ENCODE measurements at regions not wholly inside any gene's neighbourhood (a gene's known extent, or its start where the extent isn't known, plus 50 kb on each side); places are given as distances from the start of the nearest gene placed in this dataset.

DNA sequence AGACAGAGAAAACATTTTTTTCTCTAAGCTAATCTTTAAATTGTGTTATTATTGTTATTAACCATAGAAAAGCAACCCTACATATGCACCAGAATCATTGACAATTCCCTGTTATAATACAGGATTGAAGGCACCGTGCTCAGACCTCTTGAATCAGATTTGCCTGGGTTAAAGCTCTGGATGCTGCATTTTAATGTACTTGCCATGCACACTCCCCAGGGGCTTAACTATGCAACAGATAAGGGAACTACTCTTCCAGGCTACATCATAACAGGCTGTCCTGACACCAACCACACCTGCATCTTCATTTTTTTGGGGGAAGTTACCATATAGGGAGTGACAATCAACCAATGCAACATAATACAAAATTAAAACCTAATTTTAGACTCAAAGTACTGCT, 1187.6 kb upstream of the CDH8 start:
- intact Hi-C loops (cut with DNase I) = no loop called here
- no peaks in the 10 kb centered on the region for H3K9me3 ChIP-seq
- H3K36me3 ChIP-seq = no peaks in the 10 kb centered on the region
- H3K4me3 ChIP-seq = no peak overlapping the region
- H3K27ac ChIP-seq = no peak overlapping the region
- no peaks in the 10 kb centered on the region for H3K27me3 ChIP-seq (replicated peaks; ENCODE audit: insufficient read depth)
- 82% methylated on average over 1 of the region's 1 CpG for WGBS
- TF ChIP-seq, protein P1, sequence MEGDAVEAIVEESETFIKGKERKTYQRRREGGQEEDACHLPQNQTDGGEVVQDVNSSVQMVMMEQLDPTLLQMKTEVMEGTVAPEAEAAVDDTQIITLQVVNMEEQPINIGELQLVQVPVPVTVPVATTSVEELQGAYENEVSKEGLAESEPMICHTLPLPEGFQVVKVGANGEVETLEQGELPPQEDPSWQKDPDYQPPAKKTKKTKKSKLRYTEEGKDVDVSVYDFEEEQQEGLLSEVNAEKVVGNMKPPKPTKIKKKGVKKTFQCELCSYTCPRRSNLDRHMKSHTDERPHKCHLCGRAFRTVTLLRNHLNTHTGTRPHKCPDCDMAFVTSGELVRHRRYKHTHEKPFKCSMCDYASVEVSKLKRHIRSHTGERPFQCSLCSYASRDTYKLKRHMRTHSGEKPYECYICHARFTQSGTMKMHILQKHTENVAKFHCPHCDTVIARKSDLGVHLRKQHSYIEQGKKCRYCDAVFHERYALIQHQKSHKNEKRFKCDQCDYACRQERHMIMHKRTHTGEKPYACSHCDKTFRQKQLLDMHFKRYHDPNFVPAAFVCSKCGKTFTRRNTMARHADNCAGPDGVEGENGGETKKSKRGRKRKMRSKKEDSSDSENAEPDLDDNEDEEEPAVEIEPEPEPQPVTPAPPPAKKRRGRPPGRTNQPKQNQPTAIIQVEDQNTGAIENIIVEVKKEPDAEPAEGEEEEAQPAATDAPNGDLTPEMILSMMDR (IDR thresholded peaks at IDR 0.05) = no peak
- no peak for TF ChIP-seq POLR2A (IDR thresholded peaks at IDR 0.05)
- no peak for TF ChIP-seq POLR2AphosphoS5 (IDR thresholded peaks at IDR 0.05)
- DNase-seq (ENCODE audit: low spot score) = no peak
- H3K4me1 ChIP-seq (replicated peaks) = no peaks in the 10 kb centered on the region

DNA sequence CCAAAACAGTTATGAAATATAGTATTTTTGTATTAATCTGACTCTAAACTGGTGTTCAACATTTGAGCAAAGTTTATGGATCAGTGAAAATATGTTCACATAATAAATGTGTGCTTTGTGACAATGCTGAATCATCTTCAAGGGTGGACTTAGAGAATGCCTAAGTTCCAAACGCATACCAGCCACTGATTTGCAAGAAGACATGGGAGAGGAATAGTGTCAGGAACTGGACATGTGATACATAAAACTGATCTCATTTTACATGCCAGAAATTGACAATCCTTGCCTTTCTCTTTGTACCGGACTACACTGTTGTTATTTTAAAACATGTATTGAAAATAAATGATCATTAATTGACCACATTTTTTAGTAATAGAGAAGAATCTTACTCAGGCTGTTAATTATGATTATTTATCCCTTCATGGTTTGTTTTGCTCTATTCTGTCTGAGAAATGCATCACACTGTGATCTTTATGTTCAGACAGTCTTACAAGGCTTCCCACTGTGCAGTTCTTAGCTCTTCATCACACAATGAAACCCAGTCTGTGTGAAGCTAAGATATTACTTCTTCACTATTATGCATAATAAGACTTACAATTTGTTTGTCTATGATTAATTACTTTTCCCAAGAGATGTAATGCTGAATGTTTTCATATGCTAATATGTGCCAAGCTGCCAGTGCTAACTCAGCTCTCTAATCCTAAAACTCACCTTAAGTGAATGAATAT, 1180.6 kb upstream of the CDH8 start:
- Histone ChIP-seq H3K9me3 (no peaks in the 10 kb centered on the region), H3K4me3 (no peak overlapping the region), H3K27me3 (replicated peaks; ENCODE audit: insufficient read depth) (no peaks in the 10 kb centered on the region), H3K4me1 (replicated peaks) (no peaks in the 10 kb centered on the region), H3K36me3 (no peaks in the 10 kb centered on the region), H3K27ac (no peak overlapping the region)
- no peak for DNase-seq (ENCODE audit: low spot score)
- WGBS = 69% methylated on average over 2 of the region's 2 CpGs
- TF ChIP-seq, protein P1 (IDR thresholded peaks at IDR 0.05) = no peak
- TF ChIP-seq POLR2A (IDR thresholded peaks at IDR 0.05) (no peak), POLR2AphosphoS5 (IDR thresholded peaks at IDR 0.05) (no peak)
- intact Hi-C loops (cut with DNase I) = no loop called here

DNA sequence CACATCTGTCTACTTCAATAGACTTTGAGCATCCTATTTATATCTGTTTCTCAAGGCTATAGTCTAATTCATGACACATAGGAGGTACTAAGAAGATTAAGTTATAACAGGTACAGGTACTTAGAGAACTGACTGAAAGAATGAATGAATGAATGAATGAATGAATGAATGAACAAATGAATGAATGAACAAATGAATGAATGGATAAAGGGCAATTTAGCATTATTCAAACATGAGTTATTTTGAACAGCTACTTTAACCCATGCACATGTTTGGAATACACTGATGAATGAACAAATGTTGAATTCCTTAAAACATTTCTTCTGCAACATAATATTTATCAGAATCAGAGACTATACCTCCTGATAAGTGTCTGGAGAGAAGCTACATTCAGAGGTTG, 1165.6 kb upstream of the CDH8 start:
- Histone ChIP-seq H3K4me1 (replicated peaks) (no peaks in the 10 kb centered on the region), H3K27me3 (replicated peaks; ENCODE audit: insufficient read depth) (no peaks in the 10 kb centered on the region), H3K9me3 (no peaks in the 10 kb centered on the region), H3K4me3 (no peak overlapping the region), H3K27ac (no peak overlapping the region), H3K36me3 (no peaks in the 10 kb centered on the region)
- intact Hi-C loops (cut with DNase I) = no loop called here
- TF ChIP-seq, protein P1 (IDR thresholded peaks at IDR 0.05) = no peak
- TF ChIP-seq POLR2AphosphoS5 (IDR thresholded peaks at IDR 0.05) (no peak), POLR2A (IDR thresholded peaks at IDR 0.05) (no peak)
- no peak for DNase-seq (ENCODE audit: low spot score)

DNA sequence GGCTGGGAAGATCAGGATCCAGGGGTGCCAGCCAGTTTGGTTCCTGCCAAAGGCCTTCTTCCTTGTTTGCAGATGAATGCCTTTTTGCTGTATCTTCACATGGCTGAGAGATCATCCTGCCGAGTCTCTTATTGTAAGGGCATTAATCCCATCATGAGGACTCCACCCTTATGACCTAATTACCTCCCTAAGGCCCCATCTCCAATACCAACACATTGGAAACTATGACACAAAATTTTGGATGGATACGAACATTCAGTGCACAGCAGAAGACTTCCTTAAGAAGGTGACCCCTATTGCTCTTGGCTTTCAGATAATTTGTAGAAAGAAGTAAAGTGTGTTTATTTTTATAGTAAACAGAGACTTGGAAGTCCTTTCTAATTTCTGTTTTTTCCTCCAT, 1164.7 kb upstream of the CDH8 start:
- intact Hi-C loops (cut with DNase I) = no loop called here
- 63% methylated on average over 2 of the region's 2 CpGs for WGBS

DNA sequence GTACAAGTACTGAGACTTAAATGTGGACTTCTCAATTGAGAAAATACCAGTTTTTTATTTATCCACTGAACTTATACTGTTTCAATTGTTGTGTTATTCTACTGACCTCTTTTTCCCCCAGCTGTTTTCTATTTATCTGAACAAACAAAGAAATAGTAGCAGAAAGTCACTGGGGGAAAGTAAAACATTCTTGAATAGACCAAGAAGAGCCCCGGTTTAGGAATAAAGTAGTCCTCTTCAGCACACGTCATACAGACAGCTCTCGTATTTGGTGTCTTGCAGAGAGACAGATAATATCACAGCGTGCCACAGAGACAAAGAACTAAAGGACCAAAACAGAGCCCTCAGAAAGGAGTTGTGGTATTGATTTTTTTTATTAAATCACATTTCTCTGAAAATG, 1159.1 kb upstream of the CDH8 start:
- no peaks in the 10 kb centered on the region for H3K27me3 ChIP-seq (replicated peaks; ENCODE audit: insufficient read depth)
- no peak overlapping the region for H3K4me3 ChIP-seq
- TF ChIP-seq POLR2AphosphoS5 (IDR thresholded peaks at IDR 0.05) = no peak
- TF ChIP-seq POLR2A (IDR thresholded peaks at IDR 0.05) = no peak
- no peak overlapping the region for H3K27ac ChIP-seq
- H3K4me1 ChIP-seq (replicated peaks) = no peaks in the 10 kb centered on the region
- intact Hi-C loops (cut with DNase I) = no loop called here
- no peaks in the 10 kb centered on the region for H3K9me3 ChIP-seq
- WGBS = 47% methylated on average over 4 of the region's 4 CpGs
- no peaks in the 10 kb centered on the region for H3K36me3 ChIP-seq
- DNase-seq (ENCODE audit: low spot score) = no peak

More for the DNA sequence above, 1164.7 kb upstream of the CDH8 start:
- no peak overlapping the region for H3K27ac ChIP-seq
- no peaks in the 10 kb centered on the region for H3K9me3 ChIP-seq
- H3K36me3 ChIP-seq = no peaks in the 10 kb centered on the region
- H3K4me1 ChIP-seq (replicated peaks) = no peaks in the 10 kb centered on the region
- no peak overlapping the region for H3K4me3 ChIP-seq
- no peak for DNase-seq (ENCODE audit: low spot score)
- no peak for TF ChIP-seq POLR2A (IDR thresholded peaks at IDR 0.05)
- TF ChIP-seq, protein P1 (IDR thresholded peaks at IDR 0.05) = no peak
- TF ChIP-seq POLR2AphosphoS5 (IDR thresholded peaks at IDR 0.05) = no peak
- H3K27me3 ChIP-seq (replicated peaks; ENCODE audit: insufficient read depth) = no peaks in the 10 kb centered on the region

Data from prostate gland (tissue), 2 donors.